ENCODE measurements at regions not wholly inside any gene's neighbourhood (a gene's known extent, or its start where the extent isn't known, plus 50 kb on each side); places are given as distances from the start of the nearest gene placed in this dataset.

- TF ChIP-seq TAF1 (IDR thresholded peaks at IDR 0.05; ENCODE audit: low read depth) (no peak), USF1 (IDR thresholded peaks at IDR 0.05) (no peak), TEAD4 (IDR thresholded peaks at IDR 0.05) (no peak)
Observed at GRCh38 chr4:34009951-34010350, 2234.4 kb downstream of the ARAP2 start.

- TF ChIP-seq FOXM1 (IDR thresholded peaks at IDR 0.05; ENCODE audit: borderline replicate concordance, low read depth) (no peak), USF1 (IDR thresholded peaks at IDR 0.05) (no peak), MAX (IDR thresholded peaks at IDR 0.05) (no peak), TAF1 (IDR thresholded peaks at IDR 0.05; ENCODE audit: low read depth) (no peak)
Observed at GRCh38 chr4:34010751-34011519, 2233.4 kb downstream of the ARAP2 start.

GRCh38 chr4:34035225-34035624 is 2209.1 kb downstream of the ARAP2 start:
- TF ChIP-seq EP300 (IDR thresholded peaks at IDR 0.05; ENCODE audit: borderline replicate concordance) (no peak), ZBTB7A (IDR thresholded peaks at IDR 0.05; ENCODE audit: low read depth) (no peak), FOXM1 (IDR thresholded peaks at IDR 0.05; ENCODE audit: borderline replicate concordance, low read depth) (no peak), CREB1 (IDR thresholded peaks at IDR 0.05; ENCODE audit: low read depth) (no peak), NFIC (IDR thresholded peaks at IDR 0.05) (no peak), REST (IDR thresholded peaks at IDR 0.05; ENCODE audit: low read depth) (no peak), MAX (IDR thresholded peaks at IDR 0.05) (no peak), RAD21 (IDR thresholded peaks at IDR 0.05; ENCODE audit: low read depth) (no peak), TCF12 (IDR thresholded peaks at IDR 0.05; ENCODE audit: low read depth) (no peak), CEBPB (IDR thresholded peaks at IDR 0.05) (no peak), TEAD4 (IDR thresholded peaks at IDR 0.05) (no peak), YY1 (IDR thresholded peaks at IDR 0.05; ENCODE audit: low read depth) (no peak), USF1 (IDR thresholded peaks at IDR 0.05) (no peak), TAF1 (IDR thresholded peaks at IDR 0.05; ENCODE audit: low read depth) (no peak), EGR1 (IDR thresholded peaks at IDR 0.05) (no peak)

GRCh38 chr4:34037280-34037679 is 2207.0 kb downstream of the ARAP2 start:
- no peak for TF ChIP-seq ZBTB7A (IDR thresholded peaks at IDR 0.05; ENCODE audit: low read depth)
- TF ChIP-seq RAD21 (IDR thresholded peaks at IDR 0.05; ENCODE audit: low read depth): no peak
- no peak for TF ChIP-seq TAF1 (IDR thresholded peaks at IDR 0.05; ENCODE audit: low read depth)
- no peak for TF ChIP-seq TCF12 (IDR thresholded peaks at IDR 0.05; ENCODE audit: low read depth)
- TF ChIP-seq REST (IDR thresholded peaks at IDR 0.05; ENCODE audit: low read depth): no peak
- TF ChIP-seq FOXM1 (IDR thresholded peaks at IDR 0.05; ENCODE audit: borderline replicate concordance, low read depth): no peak
- no peak for TF ChIP-seq EP300 (IDR thresholded peaks at IDR 0.05; ENCODE audit: borderline replicate concordance)
- no peak for TF ChIP-seq TEAD4 (IDR thresholded peaks at IDR 0.05)
- TF ChIP-seq MAX (IDR thresholded peaks at IDR 0.05): no peak
- no peak for TF ChIP-seq USF1 (IDR thresholded peaks at IDR 0.05)
- TF ChIP-seq NFIC (IDR thresholded peaks at IDR 0.05): no peak

GRCh38 chr4:34039766-34040165 is 2204.5 kb downstream of the ARAP2 start:
- TF ChIP-seq TAF1 (IDR thresholded peaks at IDR 0.05; ENCODE audit: low read depth) (no peak), RAD21 (IDR thresholded peaks at IDR 0.05; ENCODE audit: low read depth) (no peak), CEBPB (IDR thresholded peaks at IDR 0.05) (no peak), FOXM1 (IDR thresholded peaks at IDR 0.05; ENCODE audit: borderline replicate concordance, low read depth) (no peak), MAX (IDR thresholded peaks at IDR 0.05) (no peak), TEAD4 (IDR thresholded peaks at IDR 0.05) (no peak), YY1 (IDR thresholded peaks at IDR 0.05; ENCODE audit: low read depth) (no peak), TCF12 (IDR thresholded peaks at IDR 0.05; ENCODE audit: low read depth) (no peak), USF1 (IDR thresholded peaks at IDR 0.05) (no peak), CREB1 (IDR thresholded peaks at IDR 0.05; ENCODE audit: low read depth) (no peak), EP300 (IDR thresholded peaks at IDR 0.05; ENCODE audit: borderline replicate concordance) (no peak), EGR1 (IDR thresholded peaks at IDR 0.05) (no peak), NFIC (IDR thresholded peaks at IDR 0.05) (no peak), ZBTB7A (IDR thresholded peaks at IDR 0.05; ENCODE audit: low read depth) (no peak)
